Activated T-cell treated with anti-CD3 and anti-CD28 coated beads for 24 hours (primary cell): ENCODE measurements at regions not wholly inside any gene's neighbourhood (a gene's known extent, or its start where the extent isn't known, plus 50 kb on each side); places are given as distances from the start of the nearest gene placed in this dataset.
A peak's percentile ranks its signal among the peaks of the same experiment; 100 is the strongest.

Experiments used
- DNase-seq: peaks from one replicate; pipeline ENCODE4 v3.0.0-alpha.2; 2020; ENCODE audit warnings: low read depth

- no peak for DNase-seq
Observed at GRCh38 chr2:60603533-60604190, 50.2 kb upstream of the BCL11A start.

- DNase-seq = no peak
Observed at GRCh38 chr2:60604486-60605064, 51.1 kb upstream of the BCL11A start.

DNA sequence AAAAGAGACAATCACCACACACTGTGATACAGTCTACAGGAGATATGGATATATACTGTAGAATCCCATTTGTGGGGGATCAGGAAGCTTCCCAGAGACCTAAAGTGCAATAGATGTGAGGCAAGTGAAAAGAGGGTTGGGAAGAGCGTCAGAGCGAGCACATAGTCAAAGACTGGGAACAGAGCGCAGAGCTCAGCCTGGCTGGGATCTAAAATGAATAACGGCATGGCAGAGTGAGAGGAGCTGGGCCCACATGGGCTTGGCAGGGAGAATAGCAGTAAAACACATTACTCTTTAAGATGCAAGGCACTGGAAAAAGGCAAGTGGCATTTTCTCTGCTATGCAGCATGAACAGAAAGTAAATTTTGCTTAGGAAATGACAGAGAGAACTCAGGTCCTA, 52.4 kb upstream of the BCL11A start:
- no peak for DNase-seq

DNA sequence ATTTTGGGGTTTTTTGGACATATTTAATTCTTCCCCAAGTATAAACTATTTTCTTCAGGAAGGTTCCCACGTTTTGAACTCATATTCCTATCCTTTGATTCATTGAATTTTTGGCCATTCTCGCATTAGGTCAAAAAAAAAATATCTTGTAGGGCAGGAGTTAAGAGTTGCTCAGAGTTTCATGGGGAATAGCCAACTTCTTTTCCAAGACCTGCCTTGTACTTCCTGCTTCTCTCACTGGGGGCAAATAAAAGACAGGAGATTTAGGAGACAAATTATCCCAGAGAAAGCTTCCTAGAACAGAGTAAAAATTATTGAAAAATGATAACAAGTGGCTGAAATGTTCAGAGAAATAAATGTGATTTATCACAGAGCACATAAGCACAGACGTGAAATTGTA, 55.2 kb upstream of the BCL11A start:
- no peak for DNase-seq

- DNase-seq = no peak
Observed at GRCh38 chr2:60612033-60612432, 58.6 kb upstream of the BCL11A start.

DNA sequence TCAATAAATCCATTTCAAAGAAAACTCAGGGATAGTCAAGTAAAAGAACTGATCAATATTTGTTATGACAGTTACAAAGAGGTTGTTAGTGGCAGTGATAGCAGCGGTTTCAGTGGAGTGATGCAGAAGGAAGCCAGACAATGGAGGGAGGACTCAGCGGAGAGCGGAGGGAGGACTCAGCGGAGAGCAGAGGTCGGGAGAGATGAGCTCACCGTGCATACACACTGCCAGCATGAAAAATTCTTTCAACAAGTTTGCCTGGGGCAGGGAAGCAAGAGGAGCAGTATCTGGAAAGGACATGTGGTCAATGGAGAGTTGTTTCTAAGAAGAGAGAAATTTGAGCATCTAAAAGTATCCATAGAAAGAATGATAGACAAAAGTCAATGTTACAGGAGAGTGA, 60.9 kb upstream of the BCL11A start:
- no peak for DNase-seq

GRCh38 chr2:60621688-60622429, 68.4 kb upstream of the BCL11A start:
- no peak for DNase-seq

GRCh38 chr2:60623040-60623439, 69.6 kb upstream of the BCL11A start:
- no peak for DNase-seq

GRCh38 chr2:60627412-60627811, 74.0 kb upstream of the BCL11A start:
- DNase-seq = no peak

GRCh38 chr2:60628026-60628425, 74.6 kb upstream of the BCL11A start:
- DNase-seq = no peak

DNA sequence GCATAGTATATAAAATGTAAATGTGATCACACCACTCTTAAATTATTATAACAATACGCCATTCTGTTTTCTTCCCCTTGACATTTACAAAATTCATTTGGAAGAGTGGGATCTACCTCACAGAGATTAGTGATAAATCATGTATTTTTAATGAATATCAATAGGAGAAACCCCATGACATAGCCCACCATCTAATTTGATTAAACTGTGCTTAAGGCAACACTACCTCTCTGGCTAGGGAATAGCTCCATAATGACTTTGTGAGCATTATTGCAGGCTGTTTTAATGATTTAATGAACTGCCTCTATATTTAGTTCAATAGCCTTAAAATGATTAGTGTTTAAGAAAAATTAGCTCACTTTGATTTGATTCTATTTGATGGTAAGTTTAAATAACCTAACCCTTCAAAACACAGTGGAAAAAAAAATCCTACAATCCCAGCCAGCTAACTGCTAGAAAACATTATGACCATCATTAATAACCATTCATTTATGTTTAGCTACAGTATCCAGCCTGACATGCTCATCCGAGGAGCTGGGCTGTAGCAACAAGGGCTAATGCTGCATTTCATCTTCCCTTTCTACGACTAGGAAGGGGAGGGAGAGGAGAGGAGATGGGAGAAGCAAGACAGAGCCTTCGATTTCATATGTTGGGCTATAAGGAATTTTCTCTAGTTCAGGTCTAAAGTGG, 75.3 kb upstream of the BCL11A start:
- no peak for DNase-seq

DNA sequence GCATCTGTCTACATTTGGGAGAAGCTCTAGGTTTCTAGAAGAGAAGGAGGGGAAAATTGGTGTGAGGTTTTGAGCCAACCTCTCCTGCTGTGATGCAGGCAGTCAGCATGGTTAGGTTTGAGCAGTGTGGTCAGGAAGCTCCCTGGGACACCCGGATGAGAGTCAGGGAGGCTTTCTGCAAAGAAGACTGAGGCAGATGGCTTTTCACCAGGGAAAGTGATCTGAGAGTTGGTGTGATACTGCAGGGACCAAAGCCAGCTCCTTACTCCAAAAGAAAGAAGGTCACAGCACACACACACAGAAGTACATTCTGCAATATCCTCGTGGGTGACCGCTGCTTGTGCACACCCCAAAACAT, 75.8 kb upstream of the BCL11A start:
- DNase-seq = no peak

DNA sequence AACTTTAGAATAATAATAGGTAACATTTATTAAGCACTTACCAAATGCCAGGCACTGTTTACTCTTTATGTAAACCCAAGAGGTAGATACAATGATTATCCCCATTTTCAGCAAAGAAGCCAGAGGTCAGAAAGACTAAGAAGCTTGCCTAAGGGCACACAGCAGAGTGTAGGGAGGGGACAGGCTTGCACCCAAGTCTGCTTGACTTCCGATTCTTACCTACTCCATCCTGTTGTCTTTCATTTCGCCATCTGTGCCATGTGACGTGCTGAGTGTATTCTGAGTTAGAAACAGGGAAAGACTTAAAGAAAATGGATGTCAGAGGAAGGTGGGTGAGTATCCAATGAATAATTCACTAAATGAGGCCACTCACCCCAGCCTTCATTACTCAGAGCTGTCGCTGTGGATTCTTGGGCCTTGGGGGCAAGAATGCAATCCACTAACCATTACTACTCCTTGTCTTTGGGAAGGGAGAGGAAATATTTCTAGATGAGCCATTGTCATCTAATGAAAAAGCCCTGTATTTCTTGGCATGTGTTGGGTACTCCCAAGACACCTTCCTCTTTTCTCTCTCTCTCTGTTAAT, 76.4 kb upstream of the BCL11A start:
- no peak for DNase-seq

DNA sequence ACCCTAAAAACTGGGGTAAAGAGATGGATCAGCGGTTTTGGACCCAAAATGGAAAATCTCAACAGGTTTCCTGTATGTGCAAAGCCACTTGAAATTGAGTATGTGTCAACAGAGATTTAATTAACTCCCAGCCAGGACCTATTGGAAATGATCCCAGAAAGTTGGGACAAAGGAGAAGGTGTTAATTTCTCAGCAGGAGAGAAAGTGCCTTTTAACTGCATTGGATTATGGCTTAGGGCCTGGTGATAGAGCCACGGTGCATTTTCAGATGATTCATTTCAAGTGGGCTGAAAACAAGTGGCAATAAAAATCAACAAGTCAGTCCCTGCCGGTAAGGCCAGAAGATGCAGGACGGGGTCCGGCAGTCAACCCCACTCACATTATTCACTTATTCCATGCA, 80.2 kb upstream of the BCL11A start:
- no peak for DNase-seq

GRCh38 chr2:60634438-60634837, 81.0 kb upstream of the BCL11A start:
- no peak for DNase-seq

DNA sequence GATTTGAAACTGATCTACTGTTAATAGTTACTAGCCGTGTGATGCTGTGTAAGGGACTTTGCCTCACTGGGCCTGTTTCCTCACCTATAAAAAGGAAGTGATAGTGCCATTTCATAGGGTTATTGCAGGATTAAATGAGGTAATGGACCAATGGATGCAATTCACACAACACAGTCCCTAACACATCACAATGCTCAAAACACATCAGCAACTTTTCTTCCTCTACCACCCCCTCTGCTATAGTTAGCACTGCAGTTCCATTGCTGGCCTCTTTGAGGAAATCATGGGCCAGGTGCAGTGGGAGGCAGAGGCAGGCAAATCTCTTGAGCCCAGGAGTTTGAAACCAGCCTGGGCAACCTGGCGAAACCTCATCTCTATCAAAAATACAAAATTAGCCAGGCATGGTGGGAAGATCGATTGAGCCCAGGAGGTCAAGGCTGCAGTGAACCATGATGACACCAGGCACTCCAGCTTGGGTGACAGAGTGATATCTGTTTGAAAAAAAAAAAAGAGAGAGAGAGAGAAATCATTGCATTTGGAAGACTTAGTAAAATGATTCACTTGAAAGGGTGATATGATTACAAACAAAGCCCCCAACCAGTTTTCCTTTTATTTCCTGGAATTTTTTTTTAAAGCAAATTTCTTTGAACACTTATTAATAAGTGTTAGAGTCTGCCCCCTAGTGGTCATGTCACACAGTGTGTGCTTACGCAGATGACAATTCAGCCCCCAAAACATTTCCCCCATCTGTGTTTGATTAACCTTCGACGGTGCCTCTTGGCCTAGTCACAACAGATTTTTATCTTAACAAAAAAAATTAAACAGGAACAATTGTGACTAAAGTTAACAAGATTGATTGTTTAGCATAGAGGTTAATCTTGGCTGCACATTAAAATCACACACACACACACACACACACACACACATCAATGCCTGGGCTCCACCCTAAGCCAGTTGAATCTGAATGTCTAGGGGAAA, 88.6 kb upstream of the BCL11A start:
- DNase-seq = peak; percentile 5

DNA sequence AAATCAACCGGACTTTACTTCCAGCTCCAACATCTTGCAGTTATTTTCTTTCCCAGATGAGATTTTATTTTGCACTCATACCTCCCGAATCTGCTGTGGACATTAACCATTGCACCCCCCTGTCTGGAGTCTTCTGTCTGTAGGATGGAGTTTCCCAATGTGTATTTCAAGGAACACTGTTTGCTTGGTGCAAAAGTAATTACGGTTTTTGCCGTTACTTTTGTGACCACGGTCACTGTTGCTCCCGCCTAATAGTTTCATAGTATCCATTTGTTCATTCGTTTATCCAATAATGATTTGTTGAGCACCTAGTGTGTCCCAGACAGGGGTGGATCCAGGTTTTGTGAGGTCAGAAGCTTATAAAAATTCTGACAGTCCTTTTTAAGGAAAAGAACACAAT, 90.3 kb upstream of the BCL11A start:
- no peak for DNase-seq

- no peak for DNase-seq
Observed at GRCh38 chr2:60644951-60645350, 91.5 kb upstream of the BCL11A start.

- DNase-seq = no peak
Observed at GRCh38 chr2:60648191-60648590, 94.7 kb upstream of the BCL11A start.

- no peak for DNase-seq
Observed at GRCh38 chr2:60649721-60650120, 96.3 kb upstream of the BCL11A start.

- no peak for DNase-seq
Observed at GRCh38 chr2:60652832-60653340, 99.4 kb upstream of the BCL11A start.
